GM19238 (cell line): ENCODE measurements at regions not wholly inside any gene's neighbourhood (a gene's known extent, or its start where the extent isn't known, plus 50 kb on each side); places are given as distances from the start of the nearest gene placed in this dataset.
"Not testable (repeated sequence)": the region's sequence is repeated elsewhere in the genome, so short reads cannot be mapped to it uniquely, and the experiment has no call there.

ENCODE experiments used
- DNase-seq: peaks from one replicate; pipeline ENCODE4 v3.0.0; 2011; ENCODE audit warnings: low spot score; ENCODE audit not compliant: insufficient read length

DNA sequence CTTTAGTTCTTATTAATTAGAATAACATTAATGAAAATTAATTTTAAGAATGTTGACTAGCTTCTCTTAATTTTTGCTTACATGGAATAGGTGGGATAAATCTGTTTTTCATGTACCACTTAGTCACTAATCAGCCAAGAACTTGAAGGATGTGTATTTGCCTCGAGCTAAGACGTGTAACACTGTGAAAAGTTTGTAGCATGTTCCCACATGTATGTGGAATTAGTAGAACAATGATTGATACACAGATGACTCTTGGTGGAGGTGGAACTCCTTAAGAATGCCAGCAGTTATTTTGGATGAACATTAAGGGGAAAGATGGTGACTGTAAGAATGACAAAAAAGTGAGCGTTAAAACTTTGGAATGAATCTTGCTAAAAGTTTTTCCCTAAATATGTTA is 435.7 kb upstream of the MDGA2 start:
- no peak for DNase-seq

- DNase-seq, result no peak
Observed at GRCh38 chr14:48107646-48108045, 432.2 kb upstream of the MDGA2 start.

DNA sequence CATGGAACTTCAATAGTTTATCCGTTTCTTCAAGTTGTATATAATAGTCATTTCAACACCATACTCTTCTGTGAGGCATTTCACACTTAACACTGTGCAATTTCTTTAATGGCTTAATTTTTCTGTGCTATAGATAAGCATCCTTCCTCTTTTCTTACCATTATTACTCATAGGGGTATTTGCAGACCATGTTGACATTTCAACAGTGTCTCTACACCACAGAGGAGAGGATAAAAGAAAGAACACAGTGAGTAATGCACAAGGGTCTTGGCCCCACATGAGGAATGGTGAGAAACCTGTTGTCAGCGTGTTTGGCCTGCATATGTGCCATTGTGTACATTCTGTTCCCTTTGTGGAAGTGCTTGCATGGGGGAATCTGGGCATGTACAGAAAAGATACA is 421.5 kb upstream of the MDGA2 start:
- DNase-seq, result no peak

GRCh38 chr14:48086516-48086915 is 411.1 kb upstream of the MDGA2 start:
- no peak for DNase-seq

DNA sequence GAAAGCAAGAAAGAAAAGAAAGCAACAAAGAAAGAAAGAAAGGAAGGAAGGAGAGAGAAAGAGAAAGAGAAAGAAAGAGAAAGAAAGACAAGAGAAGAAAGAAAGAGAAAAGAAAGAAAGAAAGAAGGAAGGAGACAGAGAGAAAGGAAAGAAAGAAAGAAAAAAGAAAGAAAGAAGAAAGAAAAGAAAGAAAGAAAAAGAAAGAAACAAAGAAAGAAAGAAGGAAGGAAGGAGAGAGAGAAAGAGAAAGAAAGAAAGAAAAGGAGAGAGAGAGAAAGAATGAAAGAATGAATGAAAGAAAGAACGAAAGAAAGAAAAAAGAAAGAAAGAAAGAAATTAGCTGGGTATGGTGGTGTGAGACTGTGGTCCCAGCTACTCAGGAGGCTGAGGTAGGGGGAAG is 400.1 kb upstream of the MDGA2 start:
- DNase-seq, result no peak

DNA sequence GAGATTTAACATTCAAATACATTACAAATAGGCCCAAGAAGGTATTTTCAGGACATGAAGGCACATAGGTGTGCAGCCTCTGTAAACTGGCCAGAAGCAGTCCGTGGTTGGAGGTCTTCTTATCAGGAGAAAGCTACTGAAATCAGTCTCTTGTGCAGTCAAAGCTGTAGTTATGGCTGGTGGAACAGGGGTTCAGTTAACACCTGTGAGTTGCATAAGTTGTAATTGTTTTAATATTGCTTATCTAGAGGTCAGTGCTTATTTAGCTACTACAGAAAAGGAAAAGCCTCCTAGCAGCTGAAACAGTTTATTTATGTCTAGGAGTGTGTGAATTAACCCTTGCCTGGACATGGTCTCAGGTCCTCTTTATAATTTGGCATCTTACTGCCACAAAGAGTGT is 377.6 kb upstream of the MDGA2 start:
- no peak for DNase-seq

DNA sequence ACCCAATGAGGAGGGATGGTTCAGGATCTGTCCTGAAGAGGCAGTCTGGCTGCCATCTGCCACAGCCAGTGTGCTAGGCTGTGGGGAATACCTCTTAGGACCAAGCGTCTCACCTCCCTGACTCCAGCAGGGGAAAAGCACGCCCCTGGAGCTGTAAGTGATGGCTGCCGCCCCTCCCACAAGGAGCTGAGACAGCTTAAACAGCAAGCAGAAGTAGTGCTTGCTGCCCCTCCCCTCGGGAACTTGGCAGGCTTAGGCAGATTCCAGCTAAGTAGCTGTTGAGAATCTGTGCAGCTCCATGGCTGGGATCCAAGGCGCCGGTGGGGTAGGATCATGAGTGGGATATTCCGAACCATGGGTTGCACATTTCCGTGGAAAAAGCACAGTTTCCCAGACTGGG is 360.4 kb upstream of the MDGA2 start:
- no peak for DNase-seq

- DNase-seq, result no peak
Observed at GRCh38 chr14:48027115-48027514, 351.7 kb upstream of the MDGA2 start.

DNA sequence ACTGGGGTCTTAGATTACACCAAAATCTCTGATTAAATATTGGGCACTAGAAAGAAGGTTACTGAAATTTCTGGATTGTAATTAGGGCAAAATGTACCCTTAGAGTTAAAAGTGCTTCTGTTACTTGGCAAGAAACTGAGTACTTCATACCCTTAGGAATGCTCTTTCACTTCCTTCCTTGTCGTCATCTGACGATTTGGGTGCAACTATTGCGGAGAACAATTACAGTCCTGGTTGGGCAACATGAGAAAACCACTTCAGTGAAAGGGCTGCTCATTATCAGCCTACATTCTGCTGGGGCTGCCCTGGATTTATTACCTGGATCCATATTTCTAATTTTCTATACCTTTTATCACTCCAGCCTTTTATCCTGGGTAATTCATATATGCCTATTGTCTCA is 348.5 kb upstream of the MDGA2 start:
- DNase-seq, result no peak

DNA sequence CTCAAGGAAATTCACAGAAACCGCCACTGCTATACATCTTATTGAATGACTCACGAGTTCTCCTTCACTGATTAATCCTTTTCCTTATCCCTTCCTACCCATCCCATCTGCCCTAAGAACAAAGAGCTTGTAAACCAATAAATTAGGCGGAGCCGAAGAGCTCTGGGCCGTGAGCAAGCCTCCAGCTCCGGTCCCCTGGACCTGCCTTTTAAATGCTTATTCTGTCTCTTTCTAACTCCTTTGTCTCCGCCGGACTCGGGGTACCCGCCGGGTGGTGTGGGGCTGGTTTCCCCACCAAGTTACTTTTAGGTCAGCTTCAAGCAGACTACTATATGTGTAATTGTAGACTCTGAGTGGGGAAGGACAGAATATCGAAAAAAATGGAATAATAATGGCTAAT is 336.1 kb upstream of the MDGA2 start:
- not testable (repeated sequence) for DNase-seq

- no peak for DNase-seq
Observed at GRCh38 chr14:48008646-48009045, 333.2 kb upstream of the MDGA2 start.

DNA sequence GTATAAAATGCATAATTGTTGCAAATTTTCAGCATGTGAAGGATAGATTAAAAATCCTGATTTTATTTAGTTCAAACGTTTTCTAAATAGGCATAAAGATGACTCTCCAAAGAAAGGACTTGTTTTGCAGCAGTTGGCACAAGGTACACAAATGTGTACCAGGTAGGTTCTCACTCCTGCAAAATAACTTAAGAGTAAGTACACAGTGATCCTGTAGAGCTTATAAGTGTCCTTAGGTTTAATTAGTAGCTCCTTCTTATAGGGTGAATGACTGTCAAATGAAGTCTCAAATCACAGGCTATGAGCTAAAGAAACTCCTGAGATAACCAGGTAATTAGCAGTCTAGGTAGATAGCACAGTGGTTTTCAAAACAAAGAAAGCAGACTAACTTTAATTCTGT is 330.6 kb upstream of the MDGA2 start:
- no peak for DNase-seq

- no peak for DNase-seq
Observed at GRCh38 chr14:47993883-47994282, 318.5 kb upstream of the MDGA2 start.

DNA sequence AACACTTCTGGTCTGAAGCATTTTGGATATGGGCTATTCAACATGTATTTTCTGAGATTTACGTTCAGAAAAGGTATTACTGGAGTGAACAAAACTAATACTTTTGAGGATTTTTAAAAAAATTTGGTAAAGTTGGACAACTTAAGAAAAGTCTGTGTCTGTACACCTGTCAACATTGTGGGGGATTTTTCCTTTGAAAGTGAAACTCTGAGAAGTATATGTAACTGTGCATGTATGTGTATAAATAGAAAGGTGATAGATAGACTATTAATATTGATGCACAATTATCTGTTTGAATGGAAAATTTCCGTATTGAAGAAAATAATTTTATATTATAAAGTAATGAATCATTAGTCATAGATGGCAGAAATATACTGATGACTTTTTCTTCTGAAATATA is 312.8 kb upstream of the MDGA2 start:
- no peak for DNase-seq

GRCh38 chr14:47978871-47979270 is 303.5 kb upstream of the MDGA2 start:
- DNase-seq, result no peak

DNA sequence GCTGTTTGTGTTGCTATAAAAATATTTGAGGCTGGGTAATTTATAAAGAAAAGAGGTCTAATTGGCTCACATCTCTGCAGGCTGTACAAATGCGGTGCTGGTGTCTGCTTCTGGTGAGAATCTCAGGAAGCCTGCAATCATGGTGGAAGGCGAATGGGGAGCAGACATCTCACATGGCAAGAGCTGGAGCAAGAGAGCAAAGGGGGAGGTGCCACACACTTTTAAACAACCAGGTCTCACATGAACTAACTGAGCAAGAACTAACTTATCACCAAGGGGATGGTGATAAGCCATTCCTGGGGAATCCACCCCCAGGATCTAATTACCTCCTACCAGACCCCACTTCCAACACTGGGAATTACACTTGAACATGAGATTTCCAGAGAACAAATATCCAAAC is 300.7 kb upstream of the MDGA2 start:
- DNase-seq, result no peak

- DNase-seq, result no peak
Observed at GRCh38 chr14:47966076-47966810, 290.8 kb upstream of the MDGA2 start.

DNA sequence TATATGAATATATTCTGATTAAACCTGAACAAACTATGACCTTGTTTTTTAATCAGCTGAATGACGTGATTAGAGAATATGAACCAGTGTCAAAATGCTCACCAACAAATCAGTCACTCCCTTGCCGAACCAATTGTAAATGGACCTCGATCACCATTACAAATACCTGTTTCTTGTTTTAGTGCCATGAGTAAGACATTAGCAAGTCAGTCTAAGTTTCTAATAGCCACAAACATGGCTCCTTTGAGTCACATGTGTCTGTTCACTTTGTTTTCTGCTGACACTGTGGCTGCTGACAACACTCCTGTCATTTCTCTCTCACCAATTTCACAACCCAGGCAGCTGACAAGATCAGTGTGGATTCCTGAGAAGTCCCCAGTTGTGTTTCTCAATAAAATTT is 286.2 kb upstream of the MDGA2 start:
- DNase-seq, result no peak

- DNase-seq, result no peak
Observed at GRCh38 chr14:47959740-47960139, 284.3 kb upstream of the MDGA2 start.

DNA sequence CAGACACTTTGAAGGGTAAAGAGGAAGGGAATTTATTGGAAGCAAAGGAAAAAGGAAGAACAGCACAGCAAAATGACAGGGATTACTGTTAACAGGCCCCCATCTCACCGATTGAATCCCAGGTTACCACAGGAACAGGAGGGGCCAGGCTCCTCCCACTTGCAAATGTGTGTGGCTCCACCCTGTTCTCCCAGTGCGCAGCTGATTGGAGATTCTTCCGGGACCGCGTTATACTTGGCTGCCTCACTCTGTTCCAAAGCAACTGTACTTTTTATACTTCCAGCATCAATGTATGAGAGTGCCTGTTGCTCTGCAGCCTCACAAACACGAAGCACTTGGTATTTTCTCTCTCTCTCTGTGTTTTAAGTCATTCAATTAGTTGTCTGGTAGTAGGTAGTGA is 273.6 kb upstream of the MDGA2 start:
- no peak for DNase-seq

- no peak for DNase-seq
Observed at GRCh38 chr14:47935332-47935731, 259.9 kb upstream of the MDGA2 start.

DNA sequence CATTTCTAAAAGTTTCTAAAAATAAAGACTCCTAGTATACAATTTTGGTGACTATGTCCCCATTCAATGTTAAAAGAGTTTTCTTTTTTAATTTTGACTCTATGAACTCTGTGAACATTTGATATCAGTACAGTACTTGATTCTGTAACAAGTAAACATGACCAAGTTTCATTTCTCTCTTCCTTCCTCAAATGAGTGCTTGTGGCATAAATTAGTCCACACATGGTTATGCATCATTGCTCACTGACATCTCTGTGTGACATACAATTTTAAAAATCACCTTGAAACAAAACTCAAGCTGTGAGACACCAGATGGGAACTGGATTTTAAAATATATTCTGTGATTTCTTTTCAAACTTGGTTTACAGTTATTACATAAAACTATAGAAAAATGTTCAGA is 253.9 kb upstream of the MDGA2 start:
- DNase-seq, result no peak

- no peak for DNase-seq
Observed at GRCh38 chr14:47921133-47921532, 245.7 kb upstream of the MDGA2 start.

- no peak for DNase-seq
Observed at GRCh38 chr14:47919997-47920396, 244.6 kb upstream of the MDGA2 start.
